H1 (cell line): ENCODE measurements at regions not wholly inside any gene's neighbourhood (a gene's known extent, or its start where the extent isn't known, plus 50 kb on each side); places are given as distances from the start of the nearest gene placed in this dataset.

Experiments used
- CHD1 ChIP-seq: IDR thresholded peaks from 2 replicates; pipeline ENCODE4 v1.6.1; 2012; ENCODE audit warnings: low read depth, low read length, improper control_type of control experiment
- HDAC6 ChIP-seq: IDR thresholded peaks from one replicate; pipeline ENCODE4 v1.7.1; 2012; ENCODE audit warnings: low read depth, mild to moderate bottlenecking, inconsistent platforms, low read length, moderate library complexity
- SP2 ChIP-seq: IDR thresholded peaks from 2 replicates; pipeline ENCODE4 v1.6.1; 2012; ENCODE audit warnings: mild to moderate bottlenecking, low read length, inconsistent platforms
- TBP ChIP-seq: IDR thresholded peaks from 2 replicates; pipeline ENCODE4 v1.6.1; 2011; ENCODE audit warnings: low read depth, low read length, improper control_type of control experiment

DNA sequence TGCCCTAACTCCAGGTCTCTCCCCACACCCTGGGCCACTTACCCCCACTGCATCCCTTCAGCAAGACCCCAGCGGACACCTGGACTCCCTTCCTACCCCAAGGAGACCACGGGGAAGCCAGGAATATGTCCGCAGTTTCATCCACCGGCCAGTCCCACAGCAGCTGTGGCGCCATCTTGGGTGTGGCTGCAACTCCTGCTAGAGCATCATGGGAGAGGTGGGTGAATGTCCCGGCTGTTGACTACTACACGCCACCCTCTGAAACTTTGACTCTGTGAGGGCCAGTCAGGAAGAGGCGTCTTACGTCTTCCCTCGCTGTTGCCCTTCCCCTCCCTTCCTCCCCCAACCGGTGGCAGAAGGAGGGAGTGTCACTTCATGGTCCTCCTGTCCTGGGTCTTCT is 238.3 kb upstream of the RNF32 start (continued):
- TF ChIP-seq CHD1 (no peak), HDAC6 (no peak), TBP (no peak), SP2 (no peak)
